ENCODE measurements at regions not wholly inside any gene's neighbourhood (a gene's known extent, or its start where the extent isn't known, plus 50 kb on each side); places are given as distances from the start of the nearest gene placed in this dataset.

- TF ChIP-seq EZH2 (IDR thresholded peaks at IDR 0.05; ENCODE audit: low read length): no peak
- no peak for TF ChIP-seq CTCF (optimal IDR thresholded peaks at IDR 0.05 in 1 of 3, IDR thresholded peaks at IDR 0.05 in 1 of 3, conservative IDR thresholded peaks at IDR 0.05 in 1 of 3; ENCODE audit: extremely low read depth in 1 of 3, insufficient read depth in 2 of 3, low read length in 3 of 3)
These were observed 69.4 kb upstream of the PRL start for GRCh38 chr6:22366214-22366613.
